Spleen (tissue), 7 donors: ENCODE measurements at regions not wholly inside any gene's neighbourhood (a gene's known extent, or its start where the extent isn't known, plus 50 kb on each side); places are given as distances from the start of the nearest gene placed in this dataset.

Experiments
- CTCF ChIP-seq, 11 experiments: fragments of 200-600 bp in 7 of 11; fragments of 450-650 bp in 4 of 11; sonication (generic) in 4 of 11; IDR thresholded peaks in 8 of 11; conservative IDR thresholded peaks in 3 of 11; 1 replicate in 7 of 11; 2 replicates in 4 of 11; pipeline versions ENCODE4 v1.4.0 to v1.8.0; 2016 to 2021; ENCODE audit warnings: antibody characterized with exemption in 11 of 11, inconsistent platforms in 4 of 11, mild to moderate bottlenecking in 1 of 11
- POLR2A ChIP-seq, 3 donors: fragments of 450-650 bp; IDR thresholded peaks; one replicate each; pipeline ENCODE4 v1.5.1; 2017; ENCODE audit warnings: antibody characterized with exemption in 3 of 3, mild to moderate bottlenecking in 1 of 3
- donor health status: DM: no; HTN: no; CAD: no; lungs with moderate emphysema.
- donor health status: DM: no; HTN: no; CAD: no.
- donor health status: DM: no; HTN: no; CAD: no.

GRCh38 chr9:107992271-107992670, 502.7 kb upstream of the KLF4 start:
- TF ChIP-seq CTCF (IDR thresholded peaks at IDR 0.05 in 8 of 11, conservative IDR thresholded peaks at IDR 0.05 in 3 of 11): no peak
- TF ChIP-seq POLR2A (IDR thresholded peaks at IDR 0.05): no peak
